ENCODE measurements at regions not wholly inside any gene's neighbourhood (a gene's known extent, or its start where the extent isn't known, plus 50 kb on each side); places are given as distances from the start of the nearest gene placed in this dataset.

DNA sequence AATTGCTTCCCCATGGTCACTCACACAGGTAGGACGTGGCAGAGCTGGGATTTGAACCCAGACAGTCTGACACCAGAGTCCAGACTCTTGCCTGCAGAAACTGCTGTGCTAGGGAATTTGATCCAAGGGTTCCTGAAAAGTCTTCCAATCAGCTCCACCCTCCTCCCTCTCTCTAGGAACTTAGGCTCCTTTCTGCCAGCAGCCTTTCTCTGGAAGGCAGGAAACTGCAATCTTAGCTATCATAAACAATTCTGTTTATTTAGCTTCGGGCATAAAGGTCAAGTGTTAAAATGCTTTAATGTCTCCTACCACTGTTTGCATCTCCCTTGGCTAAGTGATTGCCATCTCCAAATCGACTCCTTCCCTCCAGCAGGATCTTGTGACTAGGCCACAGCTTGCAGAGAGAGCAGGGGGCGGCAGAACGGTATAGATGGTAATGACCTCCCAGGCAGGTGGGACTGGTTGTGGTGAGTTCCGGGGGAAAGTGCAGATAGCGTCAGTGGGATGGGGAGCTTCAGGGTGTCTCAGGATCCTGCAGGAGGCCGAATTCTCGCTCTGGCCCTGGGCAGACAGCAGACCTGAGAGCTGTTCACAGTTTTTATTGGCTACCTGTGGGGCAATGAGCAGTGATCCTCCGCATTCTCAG, 882.4 kb upstream of the EEF2KMT start (continued):
- no peak for TF ChIP-seq ETS1 (IDR thresholded peaks at IDR 0.05)
- TF ChIP-seq REST (IDR thresholded peaks at IDR 0.05; ENCODE audit: unreplicated experiment): no peak
- TF ChIP-seq JUNB (IDR thresholded peaks at IDR 0.05; ENCODE audit: unreplicated experiment): no peak
- TF ChIP-seq ZNF114 (CRISPR knock-in tag; IDR thresholded peaks at IDR 0.05): no peak
- TF ChIP-seq EZH2 (IDR thresholded peaks at IDR 0.05; ENCODE audit: low read depth, unreplicated experiment): no peak
- no peak for TF ChIP-seq ZNF331 (CRISPR knock-in tag; IDR thresholded peaks at IDR 0.05; ENCODE audit: low read depth)
- TF ChIP-seq CREB1 (CRISPR knock-in tag; IDR thresholded peaks at IDR 0.05; ENCODE audit: low read depth): no peak

DNA sequence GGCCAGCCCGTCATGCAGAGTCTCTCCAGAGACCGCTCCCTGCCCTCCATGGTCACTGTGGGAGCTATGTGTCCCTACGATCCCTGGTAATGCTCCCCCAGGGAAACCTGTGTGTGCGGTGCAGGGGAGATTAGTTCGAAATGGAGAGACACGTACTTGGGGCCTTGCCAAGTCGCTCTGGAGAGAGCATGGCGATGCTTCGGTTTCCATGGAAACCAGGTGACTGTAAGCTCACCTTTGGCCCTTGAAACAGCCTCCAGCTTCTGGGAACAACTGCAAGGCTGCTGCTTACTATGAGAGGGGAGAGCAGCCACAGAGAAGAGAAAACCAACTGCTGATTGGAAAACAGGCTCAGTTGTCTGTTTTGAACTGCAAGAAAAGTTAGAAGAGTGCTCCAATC, 879.7 kb upstream of the EEF2KMT start:
- Histone ChIP-seq H4K20me1 (replicated peaks; ENCODE audit: insufficient read depth) (no peaks in the 10 kb centered on the region), H3F3A (replicated peaks; ENCODE audit: low read depth) (no peaks in the 10 kb centered on the region), H3K4me1 (ENCODE audit: insufficient read depth) (peaks cover 6% of the 10 kb centered on the region), H2AFZ (no peak overlapping the region), H3K4me2 (no peak overlapping the region), H3K27me3 (ENCODE audit: insufficient read depth) (no peaks in the 10 kb centered on the region), H3K4me3 (no peak overlapping the region), H3K27ac (ENCODE audit: low read depth) (no peak overlapping the region), H3K9me2 (ENCODE audit: insufficient read depth) (no peaks in the 10 kb centered on the region), H3K79me2 (replicated peaks; ENCODE audit: insufficient read depth) (no peaks in the 10 kb centered on the region), H3K36me3 (ENCODE audit: insufficient read depth) (no peaks in the 10 kb centered on the region)
- H3K27ac Mint-ChIP-seq: no peak overlapping the region
- DNase-seq (ENCODE audit: low spot score): peak; percentile 7
- H3K4me3 Mint-ChIP-seq: no peak overlapping the region
- peaks cover 21% of the 10 kb centered on the region for H3K4me1 Mint-ChIP-seq
- no peaks in the 10 kb centered on the region for H3K36me3 Mint-ChIP-seq (ENCODE audit: low read depth)
- H3K9me3 Mint-ChIP-seq: no peaks in the 10 kb centered on the region
- ATAC-seq: no peak
- H3K27me3 Mint-ChIP-seq (ENCODE audit: insufficient read depth, low read depth, poor library complexity): peaks cover 2% of the 10 kb centered on the region
- TF ChIP-seq STAT1 (IDR thresholded peaks at IDR 0.05; ENCODE audit: unreplicated experiment): no peak
- no peak for TF ChIP-seq JUNB (IDR thresholded peaks at IDR 0.05; ENCODE audit: unreplicated experiment)
- no peak for TF ChIP-seq ZNF331 (CRISPR knock-in tag; IDR thresholded peaks at IDR 0.05; ENCODE audit: low read depth)
- TF ChIP-seq EZH2 (IDR thresholded peaks at IDR 0.05; ENCODE audit: low read depth, unreplicated experiment): no peak
- TF ChIP-seq CREB1 (CRISPR knock-in tag; IDR thresholded peaks at IDR 0.05; ENCODE audit: low read depth): no peak
- no peak for TF ChIP-seq ZNF114 (CRISPR knock-in tag; IDR thresholded peaks at IDR 0.05)
- no peak for TF ChIP-seq EZH2phosphoT487 (IDR thresholded peaks at IDR 0.05; ENCODE audit: unreplicated experiment)
- no peak for TF ChIP-seq REST (IDR thresholded peaks at IDR 0.05; ENCODE audit: unreplicated experiment)
